Activated CD8-positive, alpha-beta T cell treated with anti-CD3 and anti-CD28 coated beads, Interleukin-2, amount 10 ng/mL, durations not matched to agents 7 days and 5 days (primary cell): ENCODE measurements at regions not wholly inside any gene's neighbourhood (a gene's known extent, or its start where the extent isn't known, plus 50 kb on each side); places are given as distances from the start of the nearest gene placed in this dataset.

Experiments
- ATAC-seq: fragments of 150-1000 bp; cut with Tn5 transposase; one replicate; pipeline ENCODE4 v1.10.0; 2021; ENCODE audit warnings: moderate library complexity
- CTCF ChIA-PET: fragments of 350-600 bp; sonication (Branson Sonifier 250); formaldehyde crosslinking; loops from one replicate; lab custom pipeline; 2021; ENCODE audit warnings: antibody characterized with exemption; lab: Charles Lee
- POLR2A ChIA-PET: fragments of 350-600 bp; sonication (Branson Sonifier 250); formaldehyde crosslinking; loops from one replicate; lab custom pipeline; 2021; ENCODE audit warnings: antibody characterized with exemption; lab: Charles Lee
- DNase-seq: peaks from one replicate; pipeline ENCODE4 v3.0.0-alpha.2; 2020
- H3K27ac Mint-ChIP-seq: one replicate; pipeline ENCODE4 v1.8.0; 2021; ENCODE audit warnings: mild to moderate bottlenecking, mixed read lengths
- H3K27me3 Mint-ChIP-seq: one replicate; pipeline ENCODE4 v1.8.0; 2021; ENCODE audit warnings: low read depth, mixed read lengths
- H3K36me3 Mint-ChIP-seq: one replicate; pipeline ENCODE4 v1.8.0; 2021; ENCODE audit warnings: low read depth, mixed read lengths
- H3K4me1 Mint-ChIP-seq: one replicate; pipeline ENCODE4 v1.8.0; 2021; ENCODE audit warnings: low read depth, mixed read lengths
- H3K4me3 Mint-ChIP-seq: one replicate; pipeline ENCODE4 v1.8.0; 2021; ENCODE audit warnings: mild to moderate bottlenecking, mixed read lengths
- H3K9me3 Mint-ChIP-seq: one replicate; pipeline ENCODE4 v1.8.0; 2022; ENCODE audit warnings: mixed read lengths; ENCODE audit not compliant: insufficient read depth

DNA sequence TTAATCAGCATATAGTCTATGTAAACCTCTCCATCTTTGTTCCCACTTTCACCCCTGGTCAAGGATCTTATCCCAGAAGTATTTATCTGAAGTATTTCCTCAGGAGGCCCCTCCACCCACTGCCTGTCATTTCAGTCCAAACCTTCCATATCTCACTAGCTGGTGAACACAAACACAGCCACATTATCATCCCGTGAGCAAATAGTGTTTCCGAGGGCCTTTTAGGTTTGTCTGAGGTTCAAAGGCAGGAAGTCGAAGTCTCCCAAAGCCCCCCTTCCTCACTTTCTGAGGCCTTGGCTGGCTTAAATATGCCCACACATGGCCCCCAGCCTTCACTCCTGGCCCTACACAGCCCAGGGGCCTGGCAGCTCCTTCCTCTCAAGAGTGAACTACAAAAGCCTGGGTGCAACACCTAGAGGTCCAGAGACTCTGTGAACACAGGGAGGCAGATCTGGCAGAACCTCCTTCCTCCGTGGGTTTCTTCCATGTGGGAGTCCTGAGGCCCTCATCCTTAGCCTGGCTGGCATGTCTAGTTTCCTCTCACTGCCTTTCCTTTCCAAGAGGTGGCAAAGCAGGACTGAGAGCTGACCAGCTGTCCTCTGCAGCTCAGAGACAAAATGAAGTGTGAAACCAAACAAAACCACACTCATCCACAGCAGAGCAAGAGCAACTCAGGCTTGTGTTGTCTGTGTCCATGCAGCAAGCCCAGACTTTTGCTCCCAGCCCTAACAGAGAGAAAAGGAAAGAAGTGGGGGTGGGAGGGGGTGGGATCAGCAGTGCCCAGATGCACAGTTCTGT is 264.2 kb downstream of the SS18 start:
- ChIA-PET POLR2A (no interaction called here), CTCF (no interaction called here)
- H3K4me1 Mint-ChIP-seq: no peaks in the 10 kb centered on the region
- H3K4me3 Mint-ChIP-seq: no peak overlapping the region
- no peak overlapping the region for H3K27ac Mint-ChIP-seq
- ATAC-seq (no peak), DNase-seq (no peak)
- H3K9me3 Mint-ChIP-seq: no peaks in the 10 kb centered on the region
- no peaks in the 10 kb centered on the region for H3K36me3 Mint-ChIP-seq
- no peaks in the 10 kb centered on the region for H3K27me3 Mint-ChIP-seq

DNA sequence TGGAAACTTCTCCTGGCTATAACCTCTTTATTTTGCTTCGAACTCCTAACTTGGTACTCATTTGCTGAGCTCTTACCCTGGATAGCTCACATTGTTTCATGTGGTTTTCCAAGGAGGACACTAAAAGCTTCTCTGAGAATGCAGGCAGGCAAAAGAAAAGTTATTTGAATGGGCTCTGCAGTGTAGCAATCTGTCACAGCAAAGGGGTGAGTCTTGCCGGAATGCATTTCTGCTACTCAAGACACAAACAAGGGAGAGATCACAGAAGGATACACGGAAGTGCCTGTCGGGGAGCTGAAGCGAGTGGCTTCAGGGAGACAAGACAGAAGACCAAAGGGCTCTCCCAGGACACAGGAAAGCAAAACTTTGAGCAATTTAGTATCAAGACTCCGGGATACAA is 265.4 kb downstream of the SS18 start:
- POLR2A ChIA-PET: no interaction called here
- Mint-ChIP-seq H3K4me1 (no peaks in the 10 kb centered on the region), H3K36me3 (no peaks in the 10 kb centered on the region), H3K27me3 (no peaks in the 10 kb centered on the region), H3K9me3 (no peaks in the 10 kb centered on the region), H3K4me3 (no peak overlapping the region), H3K27ac (no peak overlapping the region)
- no peak for DNase-seq
- ATAC-seq: no peak
- CTCF ChIA-PET: no interaction called here

DNA sequence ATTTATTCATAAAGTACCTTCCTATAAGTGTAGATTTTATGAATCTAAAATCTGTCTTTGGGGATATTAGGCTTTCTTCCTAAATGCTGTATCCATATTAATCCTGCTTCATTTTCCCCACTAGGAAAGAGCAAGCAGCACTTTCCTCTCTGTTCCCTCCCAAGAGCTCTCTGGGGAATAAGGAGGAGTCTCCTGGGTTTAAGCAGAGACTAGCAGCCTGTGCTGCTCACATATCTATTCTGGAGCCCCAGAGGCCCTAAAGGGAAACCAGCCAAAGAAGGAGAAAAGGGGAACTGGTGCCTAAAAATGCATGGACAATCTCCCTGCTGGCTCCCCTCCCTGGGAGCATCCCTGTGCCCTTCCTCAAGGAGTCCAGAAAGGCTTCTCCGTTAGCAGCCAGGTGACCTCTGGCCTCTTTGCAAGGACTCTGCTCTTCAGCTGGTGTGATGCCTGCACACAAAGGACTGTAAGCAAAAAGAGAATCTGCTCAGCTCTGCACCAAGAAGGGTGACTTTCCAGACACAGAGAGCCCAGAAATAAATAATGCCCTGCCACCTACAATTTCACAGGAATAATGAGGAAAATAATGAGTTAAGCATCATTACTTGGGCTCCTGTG is 270.6 kb downstream of the SS18 start:
- ATAC-seq: no peak
- POLR2A ChIA-PET: no interaction called here
- CTCF ChIA-PET: no interaction called here

DNA sequence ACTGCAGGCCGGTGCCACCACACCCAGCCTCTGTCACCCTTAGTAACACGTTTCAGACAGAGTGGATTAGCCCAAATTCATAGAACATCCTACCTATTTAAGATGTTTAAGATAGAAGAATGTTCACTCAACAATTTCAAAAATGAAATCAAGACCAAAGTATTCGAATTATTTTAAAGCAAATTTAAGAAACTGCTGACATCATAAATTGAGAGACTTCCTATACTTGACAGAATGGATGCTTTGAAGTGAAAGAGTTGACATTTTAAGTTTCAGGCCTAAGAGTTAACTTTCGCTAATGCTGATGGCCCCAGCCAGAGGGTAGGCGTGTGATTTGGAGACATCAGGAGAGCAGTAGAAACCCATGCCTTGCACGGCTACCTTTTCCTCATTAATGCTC is 271.9 kb downstream of the SS18 start:
- CTCF ChIA-PET: no interaction called here
- H3K4me3 Mint-ChIP-seq: no peak overlapping the region
- POLR2A ChIA-PET: no interaction called here

More for the DNA sequence above, 270.6 kb downstream of the SS18 start:
- H3K27ac Mint-ChIP-seq: no peak overlapping the region
- H3K4me3 Mint-ChIP-seq: no peak overlapping the region
- no peaks in the 10 kb centered on the region for H3K27me3 Mint-ChIP-seq
- no peak for DNase-seq
- H3K9me3 Mint-ChIP-seq: peaks cover 5% of the 10 kb centered on the region
- no peaks in the 10 kb centered on the region for H3K36me3 Mint-ChIP-seq
- H3K4me1 Mint-ChIP-seq: peaks cover 10% of the 10 kb centered on the region

DNA sequence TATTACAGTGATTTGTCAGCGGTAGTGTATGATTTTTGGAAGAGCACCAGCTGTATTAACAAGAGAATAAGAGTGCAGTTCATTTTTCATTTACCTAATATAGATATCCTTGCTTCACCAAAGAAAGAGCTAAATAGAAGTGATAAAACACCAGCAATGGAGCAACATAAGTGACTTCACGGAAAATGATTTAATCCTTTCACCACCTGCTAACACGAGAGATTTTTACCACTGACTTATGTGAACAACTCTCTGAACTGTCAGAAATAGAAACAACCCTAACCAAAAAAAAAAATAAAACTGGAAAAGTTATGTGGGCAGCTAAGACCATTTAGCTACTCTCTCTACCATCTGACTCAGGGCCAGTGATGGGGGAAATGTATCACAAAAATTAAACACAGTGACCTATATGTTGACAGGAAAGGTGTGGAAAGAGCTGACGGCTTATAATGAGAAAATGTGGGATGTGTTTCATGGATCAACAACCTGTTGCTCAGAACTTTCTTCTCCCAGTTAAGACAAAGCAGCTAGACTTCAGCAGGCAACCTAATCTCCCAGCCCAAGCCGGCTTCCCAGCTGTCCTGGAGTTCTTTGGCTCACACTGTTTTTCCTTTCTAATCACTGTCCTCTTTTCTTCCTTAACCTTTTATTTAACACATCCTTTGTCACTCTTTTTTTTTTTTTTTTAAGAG is 272.7 kb downstream of the SS18 start:
- H3K27me3 Mint-ChIP-seq: no peaks in the 10 kb centered on the region
- H3K9me3 Mint-ChIP-seq: peaks cover 5% of the 10 kb centered on the region
- H3K36me3 Mint-ChIP-seq: no peaks in the 10 kb centered on the region
- DNase-seq (no peak), ATAC-seq (no peak)
- ChIA-PET CTCF (no interaction called here), POLR2A (no interaction called here)
- no peak overlapping the region for H3K4me3 Mint-ChIP-seq
- H3K27ac Mint-ChIP-seq: no peak overlapping the region
- H3K4me1 Mint-ChIP-seq: peaks cover 12% of the 10 kb centered on the region

More for the DNA sequence above, 271.9 kb downstream of the SS18 start:
- DNase-seq (no peak), ATAC-seq (no peak)
- H3K27me3 Mint-ChIP-seq: no peaks in the 10 kb centered on the region
- H3K9me3 Mint-ChIP-seq: peaks cover 5% of the 10 kb centered on the region
- H3K36me3 Mint-ChIP-seq: no peaks in the 10 kb centered on the region
- H3K27ac Mint-ChIP-seq: no peak overlapping the region
- H3K4me1 Mint-ChIP-seq: peaks cover 12% of the 10 kb centered on the region

DNA sequence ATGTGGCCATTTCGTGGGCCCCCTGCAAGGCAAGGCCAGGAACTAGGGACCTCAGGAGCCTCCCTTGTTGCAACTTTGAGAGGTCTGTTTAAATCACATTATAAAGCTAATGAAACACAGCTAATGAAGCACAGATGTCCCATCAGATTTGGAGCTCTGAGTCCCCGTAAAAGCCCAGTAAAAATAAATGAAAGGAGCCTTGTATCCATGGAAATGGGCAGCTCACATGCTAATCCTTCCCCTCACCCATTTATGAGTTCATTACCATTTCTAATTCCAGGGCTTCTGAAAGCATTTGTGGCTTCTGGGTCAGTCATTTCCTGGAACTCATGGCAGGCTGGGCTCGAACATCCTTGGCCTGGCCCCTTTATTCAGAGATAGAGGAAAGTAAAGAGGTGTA is 274.8 kb downstream of the SS18 start:
- peaks cover 5% of the 10 kb centered on the region for H3K9me3 Mint-ChIP-seq
- H3K27ac Mint-ChIP-seq: peak overlapping the region; percentile 8
- H3K27me3 Mint-ChIP-seq: no peaks in the 10 kb centered on the region
- CTCF ChIA-PET: no interaction called here
- DNase-seq: no peak
- POLR2A ChIA-PET: no interaction called here
- no peak overlapping the region for H3K4me3 Mint-ChIP-seq
- no peak for ATAC-seq
- H3K36me3 Mint-ChIP-seq: no peaks in the 10 kb centered on the region
- peaks cover 12% of the 10 kb centered on the region for H3K4me1 Mint-ChIP-seq

DNA sequence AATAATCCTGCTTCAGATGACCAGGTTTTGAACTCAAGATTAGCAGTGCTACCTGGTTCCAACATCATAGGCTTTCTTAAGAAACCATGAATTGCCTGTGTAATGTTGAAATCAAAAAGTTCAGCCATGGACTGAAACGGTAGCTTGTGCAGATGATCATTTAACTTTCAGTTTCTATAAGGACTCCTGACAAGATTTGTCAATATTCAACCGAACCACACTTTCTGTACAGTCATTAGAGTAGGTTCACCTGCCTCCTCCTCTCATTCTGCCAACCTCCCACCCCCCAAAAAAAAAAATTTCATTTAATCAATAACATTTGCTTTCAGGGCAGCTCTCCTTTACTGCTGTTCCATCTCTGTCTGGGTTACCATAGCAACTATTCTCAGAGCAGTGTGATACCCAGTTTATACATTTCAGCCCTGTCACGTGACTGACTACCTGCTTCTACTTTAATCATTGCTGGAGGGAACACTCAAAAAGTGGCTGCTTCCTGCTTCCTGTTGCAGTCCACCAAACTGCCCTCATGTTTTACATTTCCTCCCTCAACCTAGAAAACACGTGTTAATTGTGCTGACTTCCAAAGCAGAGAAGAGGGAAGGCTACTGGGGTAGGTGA is 275.5 kb downstream of the SS18 start:
- Mint-ChIP-seq H3K4me3 (no peak overlapping the region), H3K36me3 (no peaks in the 10 kb centered on the region), H3K27me3 (no peaks in the 10 kb centered on the region), H3K27ac (peak overlapping the region; percentile 8), H3K9me3 (peaks cover 5% of the 10 kb centered on the region), H3K4me1 (peaks cover 12% of the 10 kb centered on the region)
- ChIA-PET CTCF (no interaction called here), POLR2A (no interaction called here)
- DNase-seq: no peak
- no peak for ATAC-seq

DNA sequence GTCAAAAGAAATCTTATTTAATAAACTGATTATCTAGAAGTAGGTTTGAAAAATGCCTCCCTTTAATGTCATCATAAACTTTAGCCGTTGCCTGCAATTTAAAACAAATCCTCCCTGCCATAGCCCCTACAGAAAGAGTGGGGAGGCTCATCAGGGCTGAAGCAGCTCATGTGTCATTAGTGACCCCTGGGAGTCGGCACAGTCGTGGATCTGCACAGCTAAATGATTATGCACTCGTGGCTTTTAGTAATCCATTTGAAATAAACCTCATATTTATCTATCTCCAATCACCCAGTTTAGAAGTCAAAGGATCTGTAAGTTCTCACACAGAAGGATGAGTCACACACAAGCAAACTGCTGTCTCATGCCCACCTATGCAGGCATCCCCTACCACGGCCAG is 277.3 kb downstream of the SS18 start:
- ATAC-seq: no peak
- CTCF ChIA-PET: interaction anchor here (0.6 kb wide), 1 partner anchor 29 kb away, joined by 3 read pairs; no protein-coding TSS in a partner anchor
- POLR2A ChIA-PET: no interaction called here

DNA sequence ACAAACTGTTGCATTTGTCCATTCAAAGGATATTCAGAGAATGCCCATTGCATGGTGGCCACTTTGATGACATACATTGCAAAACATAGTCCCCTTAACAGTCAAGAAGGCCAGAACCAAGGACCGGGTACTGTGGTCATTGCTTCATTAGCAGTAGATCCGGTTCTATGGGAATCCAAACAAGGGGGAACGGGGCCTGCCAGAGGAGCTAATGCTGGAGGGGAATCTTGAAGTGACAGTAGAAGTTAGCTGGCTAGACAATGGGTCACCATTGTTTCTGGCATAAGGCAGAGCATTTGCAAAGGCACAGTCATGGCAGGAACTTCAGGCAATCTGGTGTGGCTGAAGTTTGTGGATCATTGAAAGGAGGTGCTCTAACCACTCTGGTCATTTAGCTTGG is 279.7 kb downstream of the SS18 start:
- peaks cover 11% of the 10 kb centered on the region for H3K4me1 Mint-ChIP-seq
- CTCF ChIA-PET: no interaction called here
- H3K9me3 Mint-ChIP-seq: peaks cover 5% of the 10 kb centered on the region
- no peaks in the 10 kb centered on the region for H3K36me3 Mint-ChIP-seq
- DNase-seq: no peak
- H3K27me3 Mint-ChIP-seq: no peaks in the 10 kb centered on the region
- POLR2A ChIA-PET: no interaction called here
- ATAC-seq: no peak
- no peak overlapping the region for H3K4me3 Mint-ChIP-seq
- no peak overlapping the region for H3K27ac Mint-ChIP-seq

More for the DNA sequence above, 277.3 kb downstream of the SS18 start:
- DNase-seq: no peak
- Mint-ChIP-seq H3K27me3 (no peaks in the 10 kb centered on the region), H3K9me3 (peaks cover 5% of the 10 kb centered on the region), H3K36me3 (no peaks in the 10 kb centered on the region), H3K27ac (no peak overlapping the region), H3K4me1 (peaks cover 12% of the 10 kb centered on the region), H3K4me3 (no peak overlapping the region)

DNA sequence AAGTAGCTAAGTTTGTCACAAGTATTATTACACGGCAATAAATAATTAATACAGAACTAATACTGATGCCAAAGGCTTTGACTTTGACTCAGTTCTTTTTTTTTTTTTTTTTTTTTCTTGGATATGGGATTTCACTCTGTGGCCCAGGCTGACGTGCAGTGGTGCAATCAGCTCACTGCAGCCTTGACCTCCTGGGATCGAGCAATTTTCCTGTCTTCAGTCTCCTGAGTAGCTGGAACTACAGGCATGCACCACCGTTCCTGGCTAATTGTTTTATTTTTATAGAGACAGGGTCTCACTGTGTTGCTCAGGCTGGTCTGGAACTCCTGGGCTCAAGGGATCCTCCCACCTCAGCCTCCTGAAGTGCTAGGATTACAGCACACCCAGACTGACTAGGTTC is 284.5 kb downstream of the SS18 start:
- CTCF ChIA-PET: no interaction called here
- POLR2A ChIA-PET: no interaction called here

DNA sequence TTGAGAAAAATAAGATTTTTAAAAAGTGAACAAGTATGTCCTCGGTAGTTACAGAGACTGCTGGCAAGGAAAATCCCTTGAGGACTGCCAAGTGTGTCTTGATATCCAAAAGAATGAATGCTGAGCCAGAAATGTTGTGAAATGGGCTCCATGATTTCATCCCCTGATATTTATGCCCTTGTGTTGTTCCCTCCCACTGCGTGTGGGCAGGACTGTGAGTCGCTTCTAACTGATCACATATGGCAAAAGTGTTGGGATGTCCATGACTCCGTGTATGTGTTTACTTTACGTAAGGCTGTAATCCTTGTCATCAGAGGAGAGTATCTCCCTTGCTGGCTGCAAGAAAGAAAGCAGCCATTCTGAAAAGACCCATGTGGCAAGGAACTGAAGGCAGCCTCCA is 285.1 kb downstream of the SS18 start:
- ATAC-seq (no peak), DNase-seq (no peak)
- ChIA-PET POLR2A (no interaction called here), CTCF (no interaction called here)
- H3K4me1 Mint-ChIP-seq: no peaks in the 10 kb centered on the region
- H3K27me3 Mint-ChIP-seq: peaks cover 2% of the 10 kb centered on the region
- H3K9me3 Mint-ChIP-seq: no peaks in the 10 kb centered on the region
- no peak overlapping the region for H3K27ac Mint-ChIP-seq
- no peak overlapping the region for H3K4me3 Mint-ChIP-seq
- no peaks in the 10 kb centered on the region for H3K36me3 Mint-ChIP-seq

More for the DNA sequence above, 284.5 kb downstream of the SS18 start:
- no peaks in the 10 kb centered on the region for H3K36me3 Mint-ChIP-seq
- DNase-seq (no peak), ATAC-seq (no peak)
- H3K9me3 Mint-ChIP-seq: no peaks in the 10 kb centered on the region
- no peak overlapping the region for H3K27ac Mint-ChIP-seq
- no peak overlapping the region for H3K4me3 Mint-ChIP-seq
- peaks cover 2% of the 10 kb centered on the region for H3K27me3 Mint-ChIP-seq
- H3K4me1 Mint-ChIP-seq: no peaks in the 10 kb centered on the region

DNA sequence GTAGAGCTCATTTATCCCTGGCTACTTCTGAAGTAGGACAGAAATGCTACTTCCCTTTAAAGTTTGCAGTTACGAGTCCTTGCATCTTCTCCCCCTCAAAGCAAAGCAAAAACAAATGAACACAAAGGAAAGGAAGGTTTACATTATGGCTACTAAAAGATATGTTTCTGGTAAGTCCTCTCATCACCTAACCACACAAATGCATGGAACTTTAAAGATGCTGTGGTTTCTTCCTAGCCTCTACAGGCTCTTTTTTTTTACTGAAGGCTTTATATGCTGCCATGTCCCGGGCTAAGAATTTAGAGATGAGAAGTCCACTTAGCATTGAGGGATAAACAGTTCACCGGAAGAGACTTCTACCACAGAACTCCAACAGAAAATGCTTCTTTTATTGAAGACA is 291.2 kb downstream of the SS18 start:
- Mint-ChIP-seq H3K4me1 (no peaks in the 10 kb centered on the region), H3K36me3 (no peaks in the 10 kb centered on the region), H3K4me3 (no peak overlapping the region), H3K27me3 (no peaks in the 10 kb centered on the region), H3K9me3 (no peaks in the 10 kb centered on the region), H3K27ac (no peak overlapping the region)
- ATAC-seq (no peak), DNase-seq (no peak)
- CTCF ChIA-PET: no interaction called here
- POLR2A ChIA-PET: no interaction called here
